ENCODE measurements at regions not wholly inside any gene's neighbourhood (a gene's known extent, or its start where the extent isn't known, plus 50 kb on each side); places are given as distances from the start of the nearest gene placed in this dataset.

GRCh38 chr5:67379753-67380152 is 183.2 kb upstream of the CD180 start:
- Histone ChIP-seq H2AFZ (ENCODE audit: low read depth, low read length, severe bottlenecking) (no peak overlapping the region), H3K4me2 (ENCODE audit: low read depth, low read length, poor library complexity, severe bottlenecking) (no peak overlapping the region), H4K20me1 (ENCODE audit: low read depth, low read length) (no peaks in the 10 kb centered on the region), H3K9me3 (ENCODE audit: insufficient read depth, low read length) (no peaks in the 10 kb centered on the region), H3K27ac (ENCODE audit: low read depth, low read length) (no peak overlapping the region), H3K4me3 (ENCODE audit: insufficient read depth, low read length, poor library complexity, severe bottlenecking) (no peak overlapping the region), H3K27me3 (ENCODE audit: low read length) (no peaks in the 10 kb centered on the region), H3F3A (ENCODE audit: insufficient read depth) (no peaks in the 10 kb centered on the region), H3K9ac (ENCODE audit: low read length) (no peak overlapping the region), H3K9me2 (replicated peaks; ENCODE audit: insufficient read depth, low read length) (no peaks in the 10 kb centered on the region), H3K36me3 (ENCODE audit: low read length) (no peaks in the 10 kb centered on the region), H3K79me2 (ENCODE audit: insufficient read depth, low read length) (no peaks in the 10 kb centered on the region)
- TF ChIP-seq CTCF (IDR thresholded peaks at IDR 0.05; ENCODE audit: insufficient read depth, low read length, poor library complexity, severe bottlenecking) (no peak), EZH2phosphoT487 (conservative IDR thresholded peaks at IDR 0.05; ENCODE audit: low read length) (no peak)

- Histone ChIP-seq H4K20me1 (ENCODE audit: low read depth, low read length) (no peaks in the 10 kb centered on the region), H3K9me3 (ENCODE audit: insufficient read depth, low read length) (no peaks in the 10 kb centered on the region), H3K4me3 (ENCODE audit: insufficient read depth, low read length, poor library complexity, severe bottlenecking) (no peak overlapping the region), H3K79me2 (ENCODE audit: insufficient read depth, low read length) (no peaks in the 10 kb centered on the region), H3K4me2 (ENCODE audit: low read depth, low read length, poor library complexity, severe bottlenecking) (no peak overlapping the region), H3F3A (ENCODE audit: insufficient read depth) (no peaks in the 10 kb centered on the region), H3K27ac (ENCODE audit: low read depth, low read length) (no peak overlapping the region), H3K9me2 (replicated peaks; ENCODE audit: insufficient read depth, low read length) (no peaks in the 10 kb centered on the region), H2AFZ (ENCODE audit: low read depth, low read length, severe bottlenecking) (no peak overlapping the region), H3K9ac (ENCODE audit: low read length) (no peak overlapping the region), H3K36me3 (ENCODE audit: low read length) (no peaks in the 10 kb centered on the region), H3K27me3 (ENCODE audit: low read length) (no peaks in the 10 kb centered on the region)
- TF ChIP-seq EZH2phosphoT487 (conservative IDR thresholded peaks at IDR 0.05; ENCODE audit: low read length) = no peak
- TF ChIP-seq CTCF (IDR thresholded peaks at IDR 0.05; ENCODE audit: insufficient read depth, low read length, poor library complexity, severe bottlenecking) = no peak
Measured at GRCh38 chr5:67378256-67378655, 181.7 kb upstream of the CD180 start.

- Histone ChIP-seq H3K27me3 (ENCODE audit: low read length) (no peaks in the 10 kb centered on the region), H3K4me2 (ENCODE audit: low read depth, low read length, poor library complexity, severe bottlenecking) (no peak overlapping the region), H3F3A (ENCODE audit: insufficient read depth) (no peaks in the 10 kb centered on the region), H3K27ac (ENCODE audit: low read depth, low read length) (no peak overlapping the region), H3K9me3 (ENCODE audit: insufficient read depth, low read length) (no peaks in the 10 kb centered on the region), H2AFZ (ENCODE audit: low read depth, low read length, severe bottlenecking) (no peak overlapping the region), H3K9me2 (replicated peaks; ENCODE audit: insufficient read depth, low read length) (no peaks in the 10 kb centered on the region), H3K4me3 (ENCODE audit: insufficient read depth, low read length, poor library complexity, severe bottlenecking) (no peak overlapping the region), H3K9ac (ENCODE audit: low read length) (no peak overlapping the region), H4K20me1 (ENCODE audit: low read depth, low read length) (no peaks in the 10 kb centered on the region), H3K79me2 (ENCODE audit: insufficient read depth, low read length) (no peaks in the 10 kb centered on the region), H3K36me3 (ENCODE audit: low read length) (no peaks in the 10 kb centered on the region)
- TF ChIP-seq EZH2phosphoT487 (conservative IDR thresholded peaks at IDR 0.05; ENCODE audit: low read length) (no peak), CTCF (IDR thresholded peaks at IDR 0.05; ENCODE audit: insufficient read depth, low read length, poor library complexity, severe bottlenecking) (no peak)
Measured at GRCh38 chr5:67377631-67378030, 181.0 kb upstream of the CD180 start.

- no peaks in the 10 kb centered on the region for H3K9me3 ChIP-seq (ENCODE audit: insufficient read depth, low read length)
- no peak overlapping the region for H3K27ac ChIP-seq (ENCODE audit: low read depth, low read length)
- H3K36me3 ChIP-seq (ENCODE audit: low read length) = no peaks in the 10 kb centered on the region
- H3K79me2 ChIP-seq (ENCODE audit: insufficient read depth, low read length) = no peaks in the 10 kb centered on the region
- H2AFZ ChIP-seq (ENCODE audit: low read depth, low read length, severe bottlenecking) = no peak overlapping the region
- no peaks in the 10 kb centered on the region for H3F3A ChIP-seq (ENCODE audit: insufficient read depth)
- H3K4me2 ChIP-seq (ENCODE audit: low read depth, low read length, poor library complexity, severe bottlenecking) = no peak overlapping the region
- H3K9ac ChIP-seq (ENCODE audit: low read length) = no peak overlapping the region
- no peak overlapping the region for H3K4me3 ChIP-seq (ENCODE audit: insufficient read depth, low read length, poor library complexity, severe bottlenecking)
- H4K20me1 ChIP-seq (ENCODE audit: low read depth, low read length) = no peaks in the 10 kb centered on the region
- H3K27me3 ChIP-seq (ENCODE audit: low read length) = no peaks in the 10 kb centered on the region
- TF ChIP-seq EZH2phosphoT487 (conservative IDR thresholded peaks at IDR 0.05; ENCODE audit: low read length) (no peak), CTCF (IDR thresholded peaks at IDR 0.05; ENCODE audit: insufficient read depth, low read length, poor library complexity, severe bottlenecking) (no peak)
- H3K9me2 ChIP-seq (replicated peaks; ENCODE audit: insufficient read depth, low read length) = no peaks in the 10 kb centered on the region
Measured at GRCh38 chr5:67375606-67376005, 179.0 kb upstream of the CD180 start.
